ENCODE measurements at regions not wholly inside any gene's neighbourhood (a gene's known extent, or its start where the extent isn't known, plus 50 kb on each side); places are given as distances from the start of the nearest gene placed in this dataset.

DNA sequence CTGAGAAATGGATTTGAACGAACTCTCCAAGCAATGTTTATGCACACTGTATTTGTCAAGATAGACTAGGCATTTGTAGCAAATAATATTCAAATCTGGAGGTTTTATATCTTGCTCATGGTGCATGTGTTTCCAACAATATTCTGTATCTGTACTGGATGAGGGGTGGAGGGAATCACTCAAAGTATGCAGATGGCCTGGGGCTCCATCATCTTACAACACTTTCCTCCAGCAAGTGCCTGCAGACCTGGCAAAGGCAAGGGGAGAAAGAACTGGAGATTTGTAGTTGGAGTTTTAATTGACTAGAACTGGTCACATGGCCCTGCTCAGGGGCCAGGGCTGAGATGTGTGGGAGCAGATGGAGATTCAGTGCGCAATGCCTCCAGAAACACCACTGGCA is 309.0 kb downstream of the PLK2 start:
- Histone ChIP-seq H4K20me1 (ENCODE audit: control insufficient read depth, insufficient read depth, low read length, poor library complexity, severe bottlenecking) (no peaks in the 10 kb centered on the region), H3K36me3 (replicated peaks in 1 of 2; ENCODE audit: control extremely low read depth in 1 of 2, control insufficient read depth in 1 of 2, extremely low read depth in 1 of 2, insufficient read depth in 2 of 2, low read length in 1 of 2) (no peaks in the 10 kb centered on the region), H3K27ac (ENCODE audit: low read length in 2 of 2) (no peak overlapping the region), H3K9me3 (ENCODE audit: control extremely low read depth in 1 of 3, control insufficient read depth in 2 of 3, insufficient read depth in 1 of 3, low read length in 2 of 3) (peaks cover 0 to 3% (median 0%) of the 10 kb centered on the region in 3 donors), H3K4me1 (ENCODE audit: control insufficient read depth in 2 of 2, insufficient read depth in 2 of 2, low read length in 2 of 2) (no peaks in the 10 kb centered on the region), H3K79me2 (ENCODE audit: control insufficient read depth, insufficient read depth, low read length) (no peaks in the 10 kb centered on the region), H3K4me3 (ENCODE audit: control extremely low read depth in 1 of 5, extremely low read depth in 1 of 5, insufficient read depth in 1 of 5, low read depth in 2 of 5, low read length in 4 of 5) (no peak overlapping the region), H2AFZ (ENCODE audit: insufficient read depth, low read depth, low read length, poor library complexity, severe bottlenecking) (no peak overlapping the region), H3K27me3 (replicated peaks in 1 of 4; ENCODE audit: control extremely low read depth in 1 of 4, control insufficient read depth in 3 of 4, insufficient read depth in 4 of 4, low read length in 3 of 4) (no peaks in the 10 kb centered on the region), H3K9ac (ENCODE audit: low read length) (no peak overlapping the region), H3K4me2 (replicated peaks; ENCODE audit: low read depth, low read length, poor library complexity, severe bottlenecking) (no peak overlapping the region)
- POLR2A ChIA-PET: no interaction called here
- Mint-ChIP-seq H3K9me3 (ENCODE audit: insufficient read depth) (peaks cover 2% of the 10 kb centered on the region), H3K27ac (no peak overlapping the region), H3K4me1 (no peaks in the 10 kb centered on the region), H3K4me3 (no peak overlapping the region), H3K27me3 (no peaks in the 10 kb centered on the region)
- TF ChIP-seq, protein P1, sequence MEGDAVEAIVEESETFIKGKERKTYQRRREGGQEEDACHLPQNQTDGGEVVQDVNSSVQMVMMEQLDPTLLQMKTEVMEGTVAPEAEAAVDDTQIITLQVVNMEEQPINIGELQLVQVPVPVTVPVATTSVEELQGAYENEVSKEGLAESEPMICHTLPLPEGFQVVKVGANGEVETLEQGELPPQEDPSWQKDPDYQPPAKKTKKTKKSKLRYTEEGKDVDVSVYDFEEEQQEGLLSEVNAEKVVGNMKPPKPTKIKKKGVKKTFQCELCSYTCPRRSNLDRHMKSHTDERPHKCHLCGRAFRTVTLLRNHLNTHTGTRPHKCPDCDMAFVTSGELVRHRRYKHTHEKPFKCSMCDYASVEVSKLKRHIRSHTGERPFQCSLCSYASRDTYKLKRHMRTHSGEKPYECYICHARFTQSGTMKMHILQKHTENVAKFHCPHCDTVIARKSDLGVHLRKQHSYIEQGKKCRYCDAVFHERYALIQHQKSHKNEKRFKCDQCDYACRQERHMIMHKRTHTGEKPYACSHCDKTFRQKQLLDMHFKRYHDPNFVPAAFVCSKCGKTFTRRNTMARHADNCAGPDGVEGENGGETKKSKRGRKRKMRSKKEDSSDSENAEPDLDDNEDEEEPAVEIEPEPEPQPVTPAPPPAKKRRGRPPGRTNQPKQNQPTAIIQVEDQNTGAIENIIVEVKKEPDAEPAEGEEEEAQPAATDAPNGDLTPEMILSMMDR (IDR thresholded peaks at IDR 0.05): no peak
- TF ChIP-seq EZH2 (IDR thresholded peaks at IDR 0.05; ENCODE audit: borderline replicate concordance, insufficient read depth, low read depth, low read length, poor library complexity, severe bottlenecking): no peak
- no peak for ATAC-seq (ENCODE audit: low read depth)
- WGBS (ENCODE audit: insufficient coverage): 100% methylated on average over 1 of the region's 2 CpGs
- DNase-seq: no peak
- CTCF ChIA-PET: no interaction called here
- intact Hi-C loops (cut with micrococcal nuclease): no loop called here

DNA sequence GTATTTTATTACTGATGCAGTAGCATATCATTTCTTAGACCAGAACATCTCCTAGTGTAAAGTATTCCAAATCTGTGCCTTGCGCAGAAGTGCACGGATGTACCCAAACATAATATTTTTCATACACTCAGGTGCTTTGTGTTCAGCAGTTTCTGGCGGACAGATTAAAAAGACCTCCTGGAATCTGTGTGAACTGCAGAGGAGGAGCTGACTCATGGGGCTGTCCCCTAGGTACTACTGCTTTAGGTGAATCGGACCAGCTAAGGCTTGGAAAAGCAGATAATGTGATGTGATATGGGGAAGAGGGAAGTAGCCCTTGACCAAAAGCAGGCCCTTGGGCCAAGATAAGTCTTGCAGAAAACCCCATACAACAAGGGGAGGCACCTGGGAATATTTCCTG is 310.1 kb downstream of the PLK2 start:
- peaks cover 2% of the 10 kb centered on the region for H3K9me3 Mint-ChIP-seq (ENCODE audit: insufficient read depth)
- ChIA-PET CTCF (no interaction called here), POLR2A (no interaction called here)
- Histone ChIP-seq H3K4me3 (ENCODE audit: control extremely low read depth in 1 of 5, extremely low read depth in 1 of 5, insufficient read depth in 1 of 5, low read depth in 2 of 5, low read length in 4 of 5) (no peak overlapping the region), H3K9me3 (ENCODE audit: control extremely low read depth in 1 of 3, control insufficient read depth in 2 of 3, insufficient read depth in 1 of 3, low read length in 2 of 3) (peaks cover 0 to 3% (median 0%) of the 10 kb centered on the region in 3 donors), H3K27me3 (replicated peaks in 1 of 4; ENCODE audit: control extremely low read depth in 1 of 4, control insufficient read depth in 3 of 4, insufficient read depth in 4 of 4, low read length in 3 of 4) (no peaks in the 10 kb centered on the region), H2AFZ (ENCODE audit: insufficient read depth, low read depth, low read length, poor library complexity, severe bottlenecking) (no peak overlapping the region), H3K79me2 (ENCODE audit: control insufficient read depth, insufficient read depth, low read length) (no peaks in the 10 kb centered on the region), H4K20me1 (ENCODE audit: control insufficient read depth, insufficient read depth, low read length, poor library complexity, severe bottlenecking) (no peaks in the 10 kb centered on the region), H3K4me2 (replicated peaks; ENCODE audit: low read depth, low read length, poor library complexity, severe bottlenecking) (no peak overlapping the region), H3K9ac (ENCODE audit: low read length) (no peak overlapping the region), H3K4me1 (ENCODE audit: control insufficient read depth in 2 of 2, insufficient read depth in 2 of 2, low read length in 2 of 2) (no peaks in the 10 kb centered on the region), H3K27ac (ENCODE audit: low read length in 2 of 2) (no peak overlapping the region), H3K36me3 (replicated peaks in 1 of 2; ENCODE audit: control extremely low read depth in 1 of 2, control insufficient read depth in 1 of 2, extremely low read depth in 1 of 2, insufficient read depth in 2 of 2, low read length in 1 of 2) (no peaks in the 10 kb centered on the region)
- H3K27ac Mint-ChIP-seq: no peak overlapping the region
- intact Hi-C loops (cut with micrococcal nuclease): no loop called here
- no peak overlapping the region for H3K4me3 Mint-ChIP-seq
- ATAC-seq (ENCODE audit: low read depth): no peak
- 100% methylated on average over 1 of the region's 4 CpGs for WGBS (ENCODE audit: insufficient coverage)
- DNase-seq: no peak
- no peaks in the 10 kb centered on the region for H3K27me3 Mint-ChIP-seq
- TF ChIP-seq, protein P1 (IDR thresholded peaks at IDR 0.05): no peak
- TF ChIP-seq EZH2 (IDR thresholded peaks at IDR 0.05; ENCODE audit: borderline replicate concordance, insufficient read depth, low read depth, low read length, poor library complexity, severe bottlenecking): no peak
- no peaks in the 10 kb centered on the region for H3K4me1 Mint-ChIP-seq
